HepG2 (cell line): ENCODE measurements at regions not wholly inside any gene's neighbourhood (a gene's known extent, or its start where the extent isn't known, plus 50 kb on each side); places are given as distances from the start of the nearest gene placed in this dataset.

Experiments
- ATAC-seq: fragments of 200-7000 bp; cut with Tn5 transposase; 3 replicates; pipeline ENCODE4 v1.9.1; 2020; ENCODE audit warnings: mild to moderate bottlenecking, moderate library complexity
- BruUV-seq: library from RNA; stranded (reverse); fragments of 400-500 nt; replicated peaks from 2 replicates; lab custom pipeline; 2021; lab: Mats Ljungman, UMichigan
- CTCF ChIA-PET: fragments of 300-600 bp; formaldehyde crosslinking; extraction: SDS; loops from one replicate; lab custom pipeline; 2021; ENCODE audit warnings: low total read pairs, inconsistent platforms, low intra/inter-chr PET ratio; lab: Yijun Ruan, JAX
- POLR2A ChIA-PET: fragments of 350-600 bp; sonication (Branson Sonifier 250); formaldehyde crosslinking; loops from one replicate; lab custom pipeline; 2020; ENCODE audit warnings: antibody characterized with exemption, inconsistent platforms; lab: Yijun Ruan, JAX
- DNase-seq: peaks from one replicate; pipeline ENCODE4 v3.0.0-alpha.2; 2015; ENCODE audit warnings: low spot score
- FAIRE-seq: peaks from 3 replicates; lab custom pipeline; 2011; peaks lifted over from hg19 to GRCh38; lab: Jason Lieb, UNC
- H2AFZ ChIP-seq: one replicate; pipeline ENCODE4 v1.6.1; 2011; ENCODE audit warnings: low read length, inconsistent platforms
- H3K27ac ChIP-seq: fragments of 300-600 bp; 3 replicates; pipeline ENCODE4 v1.8.0; 2011; ENCODE audit warnings: mixed run types, mild to moderate bottlenecking, mixed read lengths, low read length, inconsistent platforms; ENCODE audit not compliant: insufficient read depth; ENCODE audit errors: extremely low read length
- H3K27me3 ChIP-seq, 2 experiments: fragments of 200-600 bp in 1 of 2; 2 replicates in 1 of 2; 3 replicates in 1 of 2; pipeline versions ENCODE4 v1.6.0 to v1.8.0; 2011; ENCODE audit warnings: low read length in 2 of 2, mild to moderate bottlenecking in 2 of 2, moderate library complexity in 2 of 2, inconsistent platforms in 1 of 2; ENCODE audit not compliant: insufficient read depth in 2 of 2, control insufficient read depth in 1 of 2
- H3K36me3 ChIP-seq, 2 experiments: fragments of 200-600 bp in 1 of 2; replicated peaks in 1 of 2; 2 replicates in 1 of 2; 3 replicates in 1 of 2; pipeline versions ENCODE4 v1.5.1 to v1.8.0; 2011; ENCODE audit warnings: low read length in 2 of 2, inconsistent platforms in 1 of 2; ENCODE audit not compliant: insufficient read depth in 2 of 2, control insufficient read depth in 1 of 2
- H3K4me1 ChIP-seq: 2 replicates; pipeline ENCODE4 v1.5.1; 2012; ENCODE audit warnings: low read length, inconsistent platforms; ENCODE audit not compliant: insufficient read depth
- H3K4me2 ChIP-seq: 2 replicates; pipeline ENCODE4 v1.6.0; 2011; ENCODE audit warnings: low read depth, low read length, inconsistent platforms
- H3K4me3 ChIP-seq, 3 experiments: fragments of 200-600 bp in 1 of 3; sonication (generic), shearing (Covaris generic) in 1 of 3; replicated peaks in 1 of 3; 2 replicates each; pipeline ENCODE4 v1.5.1; 2011 to 2016; ENCODE audit warnings: low read length in 3 of 3, inconsistent platforms in 2 of 3, low read depth in 2 of 3, mild to moderate bottlenecking in 2 of 3, control low read depth in 1 of 3, mixed read lengths in 1 of 3; ENCODE audit not compliant: insufficient read depth in 1 of 3
- H3K79me2 ChIP-seq: one replicate; pipeline ENCODE4 v1.6.1; 2011; ENCODE audit warnings: low read length, inconsistent platforms; ENCODE audit not compliant: insufficient read depth
- H3K9ac ChIP-seq: 2 replicates; pipeline ENCODE4 v1.6.0; 2011; ENCODE audit warnings: mild to moderate bottlenecking, low read depth, low read length, inconsistent platforms; ENCODE audit not compliant: insufficient read depth
- H3K9me3 ChIP-seq: 2 replicates; pipeline ENCODE4 v1.5.1; 2012; ENCODE audit warnings: mild to moderate bottlenecking, low read length
- H4K20me1 ChIP-seq: 2 replicates; pipeline ENCODE4 v1.6.0; 2011; ENCODE audit warnings: inconsistent platforms, mild to moderate bottlenecking, low read length, moderate library complexity; ENCODE audit not compliant: insufficient read depth
- CBX5 ChIP-seq: sonication (generic); formaldehyde crosslinking; IDR thresholded peaks from 2 replicates; pipeline ENCODE4 v1.4.0; 2020; ENCODE audit warnings: missing genetic modification reagents, borderline replicate concordance
- CREM ChIP-seq, 2 experiments: sonication (generic) in 1 of 2; formaldehyde crosslinking in 1 of 2; IDR thresholded peaks; 2 replicates each; pipeline versions ENCODE4 v1.4.0 to v1.6.1; 2016 to 2020; ENCODE audit warnings: antibody characterized with exemption in 1 of 2, mild to moderate bottlenecking in 1 of 2, missing genetic modification reagents in 1 of 2
- GATAD1 ChIP-seq: IDR thresholded peaks from 2 replicates; pipeline ENCODE4 v1.6.1; 2016; ENCODE audit warnings: missing genetic modification reagents, missing compliant biosample characterization
- HMG20A ChIP-seq: IDR thresholded peaks from 2 replicates; pipeline ENCODE4 v1.6.1; 2016; ENCODE audit warnings: borderline replicate concordance
- HNRNPH1 ChIP-seq: fragments of 200-400 bp; formaldehyde crosslinking; optimal IDR thresholded peaks from 2 replicates; pipeline ENCODE3; 2017; ENCODE audit warnings: mild to moderate bottlenecking, low read depth, low read length
- HNRNPUL1 ChIP-seq: fragments of 200-400 bp; formaldehyde crosslinking; IDR thresholded peaks from 2 replicates; pipeline ENCODE4 v1.6.1; 2017; ENCODE audit warnings: low read depth, mild to moderate bottlenecking, low read length, moderate library complexity
- MEIS1 ChIP-seq: sonication (generic); formaldehyde crosslinking; IDR thresholded peaks from 2 replicates; pipeline ENCODE4 v1.9.0; 2021; ENCODE audit warnings: mild to moderate bottlenecking, missing genetic modification reagents, moderate library complexity, borderline replicate concordance
- MTA3 ChIP-seq: sonication (generic); formaldehyde crosslinking; IDR thresholded peaks from 2 replicates; pipeline ENCODE4 v1.4.0; 2020; ENCODE audit warnings: missing genetic modification reagents
- MYNN ChIP-seq: sonication (generic); formaldehyde crosslinking; IDR thresholded peaks from 2 replicates; pipeline ENCODE4 v1.4.0; 2020; ENCODE audit warnings: mild to moderate bottlenecking, low read depth, missing genetic modification reagents
- NCOA1 ChIP-seq: sonication (generic); formaldehyde crosslinking; IDR thresholded peaks from 2 replicates; pipeline ENCODE4 v1.9.0; 2021; ENCODE audit warnings: missing genetic modification reagents
- PTBP1 ChIP-seq: fragments of 200-400 bp; formaldehyde crosslinking; IDR thresholded peaks from 2 replicates; pipeline ENCODE4 v1.6.1; 2018; ENCODE audit warnings: low read length, low read depth; ENCODE audit not compliant: poor library complexity, severe bottlenecking
- RFX1 ChIP-seq: fragments of 450-650 bp; IDR thresholded peaks from 2 replicates; pipeline ENCODE4 v1.6.1; 2017
- ZBTB38 ChIP-seq: sonication (generic); formaldehyde crosslinking; IDR thresholded peaks from 2 replicates; pipeline ENCODE4 v1.5.1; 2020; ENCODE audit warnings: mild to moderate bottlenecking, missing genetic modification reagents
- ZKSCAN1 ChIP-seq: fragments of 150-350 bp; IDR thresholded peaks from 2 replicates; pipeline ENCODE4 v1.6.1; 2014; ENCODE audit warnings: low read length
- ZNF614 ChIP-seq: IDR thresholded peaks from 2 replicates; pipeline ENCODE4 v1.6.1; 2018; ENCODE audit warnings: missing biosample characterization, missing genetic modification reagents, inconsistent platforms, borderline replicate concordance
- ZNF775 ChIP-seq: sonication (generic); formaldehyde crosslinking; IDR thresholded peaks from 2 replicates; pipeline ENCODE4 v1.4.0; 2020; ENCODE audit warnings: missing genetic modification reagents, mild to moderate bottlenecking, moderate library complexity, borderline replicate concordance
- ZNF782 ChIP-seq: sonication (generic); formaldehyde crosslinking; IDR thresholded peaks from 2 replicates; pipeline ENCODE4 v1.4.0; 2020; ENCODE audit warnings: missing genetic modification reagents, mild to moderate bottlenecking, borderline replicate concordance
- in situ Hi-C: cut with HindIII; loops from 2 replicates; pipeline ENCODE4 v1.10.0; 2017; ENCODE audit warnings: low pct_unique_long_range_greater_than_20kb; ENCODE audit not compliant: extremely low pct_ligation_motif_present
- intact Hi-C: fragments of 100-400 bp; cut with micrococcal nuclease; formaldehyde crosslinking; loops from one replicate; pipeline ENCODE4 v1.10.0; 2022; ENCODE audit not compliant: unreplicated experiment
- TF ChIP-seq, protein P1 (sequence below): sonication (generic); formaldehyde crosslinking; IDR thresholded peaks from 2 replicates; pipeline ENCODE4 v1.5.0; 2020; ENCODE audit warnings: mild to moderate bottlenecking, missing genetic modification reagents, borderline replicate concordance
- TF ChIP-seq, protein P2 (sequence below): sonication (generic); formaldehyde crosslinking; IDR thresholded peaks from 2 replicates; pipeline ENCODE4 v1.4.0; 2020; ENCODE audit warnings: missing genetic modification reagents

DNA sequence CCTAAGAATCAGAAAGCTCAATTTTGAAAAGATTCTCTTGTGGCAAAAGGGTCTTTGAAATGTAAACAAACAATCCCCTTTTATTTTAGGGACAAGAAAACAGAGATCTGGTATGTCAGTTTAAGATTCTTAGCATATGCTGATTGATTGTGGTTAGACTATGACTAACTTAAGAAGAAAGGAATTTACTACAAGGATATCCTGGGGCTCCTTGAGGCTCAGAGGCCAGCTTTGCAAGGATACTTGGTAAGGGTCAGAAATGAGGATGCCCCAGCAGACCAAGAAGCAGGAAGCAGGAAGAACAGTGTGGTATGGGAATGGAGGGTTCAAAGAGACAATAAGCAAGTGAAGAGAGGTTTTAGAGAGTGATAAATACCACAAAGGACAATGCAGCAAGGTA, 474.6 kb downstream of the ETNK1 start:
- H3K9ac ChIP-seq: no peak overlapping the region
- DNase-seq: no peak
- no peak overlapping the region for H2AFZ ChIP-seq
- POLR2A ChIA-PET: no interaction called here
- no peaks in the 10 kb centered on the region for H3K79me2 ChIP-seq
- no peaks in the 10 kb centered on the region for H3K36me3 ChIP-seq
- in situ Hi-C loops: no loop called here
- no peak overlapping the region for H3K4me2 ChIP-seq
- no peak for TF ChIP-seq ZNF782 (CRISPR knock-in tag)
- no peak for TF ChIP-seq HNRNPH1
- TF ChIP-seq MEIS1 (CRISPR knock-in tag): no peak
- no peak for TF ChIP-seq ZNF775 (CRISPR knock-in tag)
- TF ChIP-seq ZKSCAN1: no peak
- TF ChIP-seq, protein P1, sequence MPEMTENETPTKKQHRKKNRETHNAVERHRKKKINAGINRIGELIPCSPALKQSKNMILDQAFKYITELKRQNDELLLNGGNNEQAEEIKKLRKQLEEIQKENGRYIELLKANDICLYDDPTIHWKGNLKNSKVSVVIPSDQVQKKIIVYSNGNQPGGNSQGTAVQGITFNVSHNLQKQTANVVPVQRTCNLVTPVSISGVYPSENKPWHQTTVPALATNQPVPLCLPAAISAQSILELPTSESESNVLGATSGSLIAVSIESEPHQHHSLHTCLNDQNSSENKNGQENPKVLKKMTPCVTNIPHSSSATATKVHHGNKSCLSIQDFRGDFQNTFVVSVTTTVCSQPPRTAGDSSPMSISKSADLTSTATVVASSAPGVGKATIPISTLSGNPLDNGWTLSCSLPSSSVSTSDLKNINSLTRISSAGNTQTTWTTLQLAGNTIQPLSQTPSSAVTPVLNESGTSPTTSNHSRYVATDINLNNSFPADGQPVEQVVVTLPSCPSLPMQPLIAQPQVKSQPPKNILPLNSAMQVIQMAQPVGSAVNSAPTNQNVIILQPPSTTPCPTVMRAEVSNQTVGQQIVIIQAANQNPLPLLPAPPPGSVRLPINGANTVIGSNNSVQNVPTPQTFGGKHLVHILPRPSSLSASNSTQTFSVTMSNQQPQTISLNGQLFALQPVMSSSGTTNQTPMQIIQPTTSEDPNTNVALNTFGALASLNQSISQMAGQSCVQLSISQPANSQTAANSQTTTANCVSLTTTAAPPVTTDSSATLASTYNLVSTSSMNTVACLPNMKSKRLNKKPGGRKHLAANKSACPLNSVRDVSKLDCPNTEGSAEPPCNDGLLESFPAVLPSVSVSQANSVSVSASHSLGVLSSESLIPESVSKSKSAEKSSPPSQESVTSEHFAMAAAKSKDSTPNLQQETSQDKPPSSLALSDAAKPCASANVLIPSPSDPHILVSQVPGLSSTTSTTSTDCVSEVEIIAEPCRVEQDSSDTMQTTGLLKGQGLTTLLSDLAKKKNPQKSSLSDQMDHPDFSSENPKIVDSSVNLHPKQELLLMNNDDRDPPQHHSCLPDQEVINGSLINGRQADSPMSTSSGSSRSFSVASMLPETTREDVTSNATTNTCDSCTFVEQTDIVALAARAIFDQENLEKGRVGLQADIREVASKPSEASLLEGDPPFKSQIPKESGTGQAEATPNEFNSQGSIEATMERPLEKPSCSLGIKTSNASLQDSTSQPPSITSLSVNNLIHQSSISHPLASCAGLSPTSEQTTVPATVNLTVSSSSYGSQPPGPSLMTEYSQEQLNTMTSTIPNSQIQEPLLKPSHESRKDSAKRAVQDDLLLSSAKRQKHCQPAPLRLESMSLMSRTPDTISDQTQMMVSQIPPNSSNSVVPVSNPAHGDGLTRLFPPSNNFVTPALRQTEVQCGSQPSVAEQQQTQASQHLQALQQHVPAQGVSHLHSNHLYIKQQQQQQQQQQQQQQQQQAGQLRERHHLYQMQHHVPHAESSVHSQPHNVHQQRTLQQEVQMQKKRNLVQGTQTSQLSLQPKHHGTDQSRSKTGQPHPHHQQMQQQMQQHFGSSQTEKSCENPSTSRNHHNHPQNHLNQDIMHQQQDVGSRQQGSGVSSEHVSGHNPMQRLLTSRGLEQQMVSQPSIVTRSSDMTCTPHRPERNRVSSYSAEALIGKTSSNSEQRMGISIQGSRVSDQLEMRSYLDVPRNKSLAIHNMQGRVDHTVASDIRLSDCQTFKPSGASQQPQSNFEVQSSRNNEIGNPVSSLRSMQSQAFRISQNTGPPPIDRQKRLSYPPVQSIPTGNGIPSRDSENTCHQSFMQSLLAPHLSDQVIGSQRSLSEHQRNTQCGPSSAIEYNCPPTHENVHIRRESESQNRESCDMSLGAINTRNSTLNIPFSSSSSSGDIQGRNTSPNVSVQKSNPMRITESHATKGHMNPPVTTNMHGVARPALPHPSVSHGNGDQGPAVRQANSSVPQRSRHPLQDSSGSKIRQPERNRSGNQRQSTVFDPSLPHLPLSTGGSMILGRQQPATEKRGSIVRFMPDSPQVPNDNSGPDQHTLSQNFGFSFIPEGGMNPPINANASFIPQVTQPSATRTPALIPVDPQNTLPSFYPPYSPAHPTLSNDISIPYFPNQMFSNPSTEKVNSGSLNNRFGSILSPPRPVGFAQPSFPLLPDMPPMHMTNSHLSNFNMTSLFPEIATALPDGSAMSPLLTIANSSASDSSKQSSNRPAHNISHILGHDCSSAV: no peak
- TF ChIP-seq ZBTB38 (CRISPR knock-in tag): no peak
- TF ChIP-seq CBX5 (CRISPR knock-in tag): no peak
- TF ChIP-seq HNRNPUL1: no peak
- TF ChIP-seq, protein P2, sequence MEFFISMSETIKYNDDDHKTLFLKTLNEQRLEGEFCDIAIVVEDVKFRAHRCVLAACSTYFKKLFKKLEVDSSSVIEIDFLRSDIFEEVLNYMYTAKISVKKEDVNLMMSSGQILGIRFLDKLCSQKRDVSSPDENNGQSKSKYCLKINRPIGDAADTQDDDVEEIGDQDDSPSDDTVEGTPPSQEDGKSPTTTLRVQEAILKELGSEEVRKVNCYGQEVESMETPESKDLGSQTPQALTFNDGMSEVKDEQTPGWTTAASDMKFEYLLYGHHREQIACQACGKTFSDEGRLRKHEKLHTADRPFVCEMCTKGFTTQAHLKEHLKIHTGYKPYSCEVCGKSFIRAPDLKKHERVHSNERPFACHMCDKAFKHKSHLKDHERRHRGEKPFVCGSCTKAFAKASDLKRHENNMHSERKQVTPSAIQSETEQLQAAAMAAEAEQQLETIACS (CRISPR knock-in tag): no peak
- no peak for TF ChIP-seq CREM (IDR thresholded peaks at IDR 0.05)
- no peak for TF ChIP-seq CREM (CRISPR knock-in tag; IDR thresholded peaks at IDR 0.05)
- TF ChIP-seq HMG20A: no peak
- TF ChIP-seq GATAD1: no peak
- no peak for TF ChIP-seq RFX1
- no peak for TF ChIP-seq MYNN (CRISPR knock-in tag)
- TF ChIP-seq MTA3: no peak
- no peak for TF ChIP-seq NCOA1 (CRISPR knock-in tag)
- no peak for TF ChIP-seq ZNF614
- TF ChIP-seq PTBP1: no peak
- TF ChIP-seq, all 625 proteins: peak for 0
- Histone ChIP-seq H4K20me1 (no peaks in the 10 kb centered on the region), H3K27me3 (no peaks in the 10 kb centered on the region), H3K4me1 (no peaks in the 10 kb centered on the region), H3K4me3 (no peak overlapping the region), H3K9me3 (no peaks in the 10 kb centered on the region), H3K27ac (no peak overlapping the region)
- CTCF ChIA-PET: no interaction called here
- no peak for FAIRE-seq
- ATAC-seq: no peak
- intact Hi-C loops: no loop called here
- BruUV-seq: no TSS peak
